ENCODE measurements at regions not wholly inside any gene's neighbourhood (a gene's known extent, or its start where the extent isn't known, plus 50 kb on each side); places are given as distances from the start of the nearest gene placed in this dataset.
"Not testable (repeated sequence)": the region's sequence is repeated elsewhere in the genome, so short reads cannot be mapped to it uniquely, and the experiment has no call there.

DNA sequence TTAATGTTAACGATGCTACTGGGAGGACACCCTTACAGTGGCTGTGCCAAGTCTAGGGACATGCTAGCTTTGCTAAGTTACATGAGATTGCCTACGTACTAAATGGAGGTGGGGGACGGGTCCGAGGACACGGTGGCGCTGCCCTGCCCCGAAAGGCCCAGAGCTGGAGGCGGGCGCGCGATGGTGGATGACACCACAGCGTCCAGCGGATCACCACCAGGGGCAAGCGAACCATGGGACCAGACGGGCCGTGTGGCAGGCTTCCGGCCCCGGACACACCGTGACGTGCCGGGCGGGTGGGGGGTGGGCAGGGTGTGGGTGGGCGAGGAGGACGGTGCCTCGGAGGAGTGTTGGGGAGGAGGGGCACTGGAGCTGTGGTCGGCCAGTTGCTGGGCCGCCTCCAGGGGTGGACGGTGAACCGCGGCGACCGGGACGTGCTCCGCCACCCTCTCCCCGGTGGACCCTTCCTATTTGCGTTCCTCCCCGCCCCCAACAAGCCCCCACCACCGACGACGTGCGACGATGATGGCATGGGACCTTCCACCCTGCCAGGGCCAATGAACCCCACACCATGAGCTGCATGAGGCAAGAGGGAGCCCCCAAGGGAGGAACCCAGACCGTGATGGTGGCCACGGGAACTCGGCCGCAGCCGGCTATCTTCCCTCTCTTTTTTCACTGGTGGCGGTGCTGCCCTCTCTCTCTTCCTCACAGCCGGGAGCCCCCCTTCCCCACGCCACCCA lies 773.3 kb upstream of the DEFB115 start:
- peak; percentile 1 for DNase-seq (ENCODE audit: low spot score)

DNA sequence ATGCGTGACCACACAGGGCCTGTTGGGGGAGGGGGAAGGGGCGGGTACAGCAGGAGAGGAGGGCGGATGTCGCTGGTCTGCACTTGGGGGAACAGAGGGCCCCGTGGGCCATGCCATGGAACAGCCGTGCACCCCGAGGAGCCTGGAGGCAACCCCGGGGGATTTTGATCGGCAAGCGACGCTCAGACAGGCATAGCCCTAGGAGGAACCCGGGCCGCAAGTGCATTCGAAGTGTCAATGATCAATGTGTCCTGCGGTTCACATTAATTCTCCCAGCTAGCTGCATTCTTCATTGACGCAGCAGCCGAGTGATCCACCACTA lies 772.8 kb upstream of the DEFB115 start:
- DNase-seq (ENCODE audit: low spot score), result peak; percentile 2

DNA sequence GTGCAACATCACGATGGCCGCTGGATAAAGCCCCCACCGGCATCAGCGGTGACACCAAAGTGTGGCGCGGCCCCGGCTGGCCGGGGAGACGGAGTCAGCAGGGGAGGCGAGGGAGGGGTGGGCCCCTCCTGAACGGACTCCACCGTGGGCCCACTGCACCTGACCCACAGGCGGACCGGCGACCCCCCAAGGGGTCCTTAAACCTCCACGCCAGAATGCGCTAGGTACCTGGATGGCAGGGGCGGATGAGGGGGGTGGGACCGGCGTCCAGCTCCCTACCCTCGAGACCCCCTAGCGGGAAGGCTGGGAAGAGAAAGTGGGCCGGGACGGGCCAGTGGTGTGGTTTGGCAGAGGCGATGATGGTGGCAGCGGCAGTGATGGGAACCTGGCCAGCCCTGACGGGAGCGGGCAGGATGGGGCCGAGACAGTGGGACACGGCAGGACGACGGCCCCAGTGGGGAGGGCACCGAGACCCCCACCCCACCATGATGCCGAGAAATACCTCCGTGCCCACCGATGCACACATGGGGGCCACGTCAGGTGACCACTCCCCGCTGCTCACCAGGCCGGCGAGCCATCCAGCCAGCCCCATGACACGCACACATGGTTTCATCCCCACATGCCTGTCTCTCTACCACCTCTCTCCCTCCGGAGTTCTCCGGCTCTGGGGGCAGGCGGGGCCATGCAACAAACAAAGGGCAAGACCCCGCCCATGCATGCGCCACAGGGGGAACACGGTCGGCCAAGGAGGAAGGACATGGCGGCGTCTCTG lies 771.9 kb upstream of the DEFB115 start:
- peak; percentile 6 for DNase-seq (ENCODE audit: low spot score)

DNA sequence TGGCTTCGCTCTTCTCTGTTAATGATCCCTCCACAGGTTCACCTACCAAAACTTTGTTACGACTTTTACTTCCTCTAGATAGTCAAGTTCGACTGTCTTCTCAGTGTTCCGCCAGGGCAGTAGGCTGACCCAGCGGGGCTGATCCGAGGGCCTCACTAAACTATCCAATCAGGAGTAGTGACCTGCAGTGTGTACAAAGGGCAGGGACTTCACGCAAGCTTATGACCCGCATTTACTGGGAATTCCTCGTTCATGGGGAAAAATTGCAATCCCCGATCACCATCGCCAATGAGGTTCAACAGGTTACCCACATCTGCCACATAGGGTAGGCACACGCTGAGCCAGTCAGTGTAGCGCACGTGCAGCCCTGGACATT lies 771.4 kb upstream of the DEFB115 start:
- no peak for DNase-seq (ENCODE audit: low spot score)

DNA sequence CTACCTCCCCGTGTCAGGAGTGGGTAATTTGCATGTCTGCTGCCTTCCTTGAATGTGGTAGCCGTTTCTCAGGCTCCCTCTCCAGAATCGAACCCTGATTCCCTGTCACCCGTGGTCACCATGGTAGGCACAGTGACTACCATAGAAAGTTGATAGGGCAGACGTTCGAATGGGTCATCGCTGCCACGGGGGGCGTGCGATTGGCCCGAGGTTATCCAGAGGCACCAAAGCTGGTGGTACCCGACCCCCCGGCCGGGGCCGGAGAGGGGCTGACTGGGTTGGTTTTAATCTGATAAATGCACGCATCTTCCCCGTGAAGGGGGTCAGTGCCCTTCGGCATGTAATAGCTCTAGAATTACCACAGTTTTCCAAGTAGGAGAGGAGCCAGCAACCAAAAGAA lies 770.0 kb upstream of the DEFB115 start:
- not testable (repeated sequence) for DNase-seq (ENCODE audit: low spot score)

DNA sequence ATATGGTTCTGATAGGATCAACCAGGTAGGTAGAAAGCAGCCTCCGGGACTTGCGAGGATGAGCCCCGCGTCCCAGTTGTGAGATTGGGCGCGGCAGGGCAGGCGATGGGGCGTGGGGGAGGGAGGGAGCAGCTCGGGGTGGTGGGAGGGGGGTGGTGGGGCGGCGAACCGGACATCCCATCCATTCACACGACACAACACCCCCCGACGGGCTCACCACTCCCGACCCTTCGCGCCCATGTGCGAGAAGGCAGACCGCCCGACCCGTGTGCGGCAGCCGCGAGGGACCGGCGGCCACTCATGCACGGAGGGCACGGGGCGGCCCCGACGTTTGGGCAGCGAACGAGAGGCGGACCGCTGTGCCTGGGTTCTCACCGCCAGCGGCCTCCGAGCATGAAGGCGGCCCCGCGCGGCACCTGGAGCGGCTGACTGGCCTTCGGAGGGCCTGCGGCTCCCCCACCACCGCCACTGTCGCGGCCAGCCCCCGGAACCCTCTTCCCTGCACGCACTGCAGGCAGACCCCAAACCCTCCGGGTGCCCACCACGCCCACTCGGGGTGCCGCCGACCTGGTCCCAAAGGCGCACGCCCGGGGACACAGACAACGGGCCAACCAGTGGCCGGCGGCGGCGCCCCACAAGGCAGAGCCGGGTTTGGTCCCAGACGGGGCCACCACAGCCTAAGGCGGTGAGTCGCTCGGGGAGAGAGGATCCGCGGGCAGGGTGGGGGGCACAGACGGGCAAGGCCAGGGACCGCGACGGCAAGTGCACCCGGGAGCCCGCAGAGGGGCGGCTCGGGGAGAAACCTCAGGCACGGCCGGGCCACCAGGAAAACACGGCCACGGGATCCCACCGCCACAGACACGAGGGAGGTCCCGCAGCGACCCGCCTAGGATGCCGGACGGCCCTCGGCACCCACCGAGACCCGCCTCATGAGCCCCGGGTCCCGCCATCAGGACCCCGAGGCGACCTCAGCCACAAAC lies 769.2 kb upstream of the DEFB115 start:
- DNase-seq (ENCODE audit: low spot score), result no peak

DNA sequence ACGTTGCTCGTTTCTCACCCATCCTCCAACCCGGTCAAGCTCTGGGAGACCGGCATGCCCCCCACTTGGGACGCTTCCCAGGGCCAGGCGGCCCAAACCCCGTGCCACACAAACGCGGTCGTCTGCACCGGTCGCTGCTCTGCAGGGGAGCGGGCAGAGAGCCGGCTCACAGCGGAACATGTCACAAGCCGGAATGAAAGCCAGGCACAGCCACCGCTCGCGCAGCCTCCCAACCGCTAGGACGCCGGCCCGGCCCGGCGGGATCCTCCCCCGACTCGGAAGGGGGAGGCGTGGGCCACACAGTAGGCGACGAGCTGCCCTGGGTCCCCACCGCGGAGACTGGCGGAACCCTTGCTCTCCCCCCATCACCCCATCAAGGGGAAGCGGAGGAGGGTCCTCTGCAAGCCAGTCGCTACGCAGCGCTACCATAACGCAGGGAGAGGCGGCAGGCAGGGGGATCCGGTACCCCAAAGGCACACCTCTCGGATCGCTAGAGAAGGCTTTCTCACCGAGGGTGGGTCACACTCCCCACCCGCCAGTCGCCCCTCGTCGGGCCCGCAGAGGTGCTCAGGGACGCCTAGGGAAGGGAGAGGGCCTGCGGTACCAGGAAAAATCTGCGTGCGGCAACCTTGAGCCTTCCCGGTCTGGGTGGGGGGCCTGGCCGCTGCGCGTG lies 768.4 kb upstream of the DEFB115 start:
- no peak for DNase-seq (ENCODE audit: low spot score)

DNA sequence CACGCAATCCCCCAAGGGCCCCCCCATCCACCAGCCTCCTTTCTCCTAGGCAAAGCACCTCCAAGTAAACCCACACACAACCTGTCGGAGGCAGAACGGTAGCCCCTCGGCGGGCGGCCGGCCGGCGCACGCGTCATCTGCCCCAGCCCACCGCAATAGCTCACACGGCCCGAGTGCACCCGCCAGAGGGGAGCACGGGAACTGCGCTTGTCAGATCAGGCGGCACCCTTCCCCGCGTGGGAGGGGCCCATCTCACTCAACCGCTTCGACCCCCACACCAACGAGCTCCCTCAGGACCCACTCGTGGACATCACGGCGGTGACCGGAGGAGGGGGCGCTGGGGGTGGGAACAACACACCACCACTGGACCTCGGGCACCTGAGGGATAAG lies 767.9 kb upstream of the DEFB115 start:
- no peak for DNase-seq (ENCODE audit: low spot score)

DNA sequence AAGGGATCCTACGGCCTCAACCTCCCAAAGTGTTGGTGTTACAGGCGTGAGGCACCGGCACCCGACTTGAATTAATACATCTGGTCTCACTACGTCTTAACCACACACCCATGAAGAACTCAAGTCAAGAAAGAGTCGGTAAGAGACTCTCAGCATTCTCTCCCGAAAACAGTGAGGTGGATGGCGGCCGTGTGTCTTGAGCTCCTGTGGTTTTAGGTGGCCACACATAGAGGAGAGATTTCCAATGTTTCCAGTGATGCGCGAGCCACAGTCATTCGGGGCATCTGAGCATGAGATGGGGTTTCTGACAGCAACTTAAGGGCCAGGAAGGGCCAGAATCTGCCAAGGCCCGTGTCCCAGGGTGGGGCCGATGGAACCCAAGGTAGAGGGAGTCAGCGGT lies 766.4 kb upstream of the DEFB115 start:
- no peak for DNase-seq (ENCODE audit: low spot score)

DNA sequence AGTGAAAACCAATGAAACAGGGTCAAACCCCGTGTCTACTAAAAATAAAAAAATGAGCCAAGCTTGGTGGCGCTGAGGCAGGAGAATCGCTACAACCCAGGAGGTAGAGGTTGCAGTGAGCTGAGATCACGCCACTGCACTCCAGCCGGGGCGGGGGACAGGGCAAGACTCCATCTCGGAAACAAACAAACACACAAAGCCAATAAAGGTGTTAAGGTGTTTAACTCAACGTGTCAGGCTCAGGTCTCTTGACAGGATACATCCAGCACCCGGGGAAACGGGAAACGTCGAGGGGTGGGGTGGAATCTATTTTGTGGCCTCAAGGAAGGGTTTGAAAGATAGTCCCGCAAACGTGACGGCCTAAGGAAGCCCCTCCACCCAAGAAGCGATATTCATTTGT lies 760.8 kb upstream of the DEFB115 start:
- DNase-seq (ENCODE audit: low spot score), result not testable (repeated sequence)

DNA sequence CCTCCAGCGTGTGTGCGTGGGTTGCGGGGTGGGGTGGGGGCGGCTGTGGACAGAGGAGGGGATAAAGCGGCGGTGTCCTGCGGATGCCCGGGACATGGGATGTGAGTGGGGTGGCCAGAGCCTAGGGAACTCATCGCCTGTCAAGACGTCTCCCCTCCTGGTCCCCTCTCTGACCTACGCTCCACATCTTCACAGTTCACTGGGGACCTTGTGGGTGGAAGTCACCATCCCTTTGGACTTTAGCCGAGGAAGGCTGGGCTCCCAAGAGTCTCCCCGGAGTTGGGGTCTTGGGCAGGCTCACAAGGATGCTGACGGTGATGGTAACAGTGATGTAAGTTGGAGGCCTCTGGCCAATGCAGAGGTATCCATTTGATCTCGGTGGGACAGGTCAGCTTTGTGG lies 760.3 kb upstream of the DEFB115 start:
- DNase-seq (ENCODE audit: low spot score), result not testable (repeated sequence)

DNA sequence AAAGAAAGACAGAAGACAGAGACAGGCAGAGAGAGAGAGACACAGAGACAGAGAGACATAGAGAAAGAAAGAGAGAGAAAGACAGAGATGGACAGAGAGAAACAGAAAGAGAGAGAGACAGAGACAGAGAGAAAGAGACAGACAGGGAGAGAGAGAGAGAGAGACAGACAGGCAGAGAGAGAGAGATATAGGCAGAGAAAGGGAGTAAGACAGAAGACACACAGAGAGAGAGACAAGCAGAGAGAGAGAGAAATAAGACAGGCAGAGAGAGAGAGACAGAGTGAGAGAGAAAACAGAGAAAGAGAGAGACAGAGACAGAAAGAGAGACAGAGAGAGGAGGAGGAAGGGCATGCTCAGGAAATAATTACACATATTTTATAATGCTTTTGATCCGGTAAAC lies 758.3 kb upstream of the DEFB115 start:
- DNase-seq (ENCODE audit: low spot score), result no peak

DNA sequence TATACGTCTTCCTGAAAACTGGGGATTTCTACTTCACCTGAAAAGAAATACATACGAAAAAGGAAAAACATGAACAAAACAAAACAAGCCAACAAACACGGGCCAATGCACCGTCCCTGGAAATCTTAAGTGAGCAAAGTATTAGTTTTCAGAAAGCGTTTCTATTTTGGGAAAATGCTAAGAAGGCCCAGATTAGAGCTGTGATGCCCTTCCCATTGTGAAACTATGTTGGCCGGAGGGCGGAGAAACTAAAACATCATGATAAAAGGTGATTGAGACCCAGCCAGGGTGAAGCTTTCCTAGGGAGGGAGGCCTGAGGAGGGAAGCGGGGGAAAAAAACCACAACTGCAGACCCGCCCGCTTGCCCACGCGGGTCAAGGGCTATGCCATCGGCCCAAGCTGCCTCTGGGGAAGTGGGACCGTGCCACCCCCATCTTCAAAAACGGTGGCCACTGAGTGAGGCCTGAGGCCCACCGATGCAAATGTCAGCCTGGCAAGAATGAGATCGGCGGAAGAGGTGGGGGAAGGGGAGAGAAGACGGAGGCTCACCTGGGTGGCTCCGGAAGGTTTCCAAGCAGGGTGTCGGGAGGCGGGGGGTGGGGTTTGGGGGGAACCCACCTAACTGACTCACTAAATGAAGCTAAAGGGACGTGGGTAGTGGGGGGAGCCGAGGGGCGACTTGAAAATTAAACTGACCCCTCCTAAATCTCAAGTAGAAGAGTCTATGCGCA lies 757.6 kb upstream of the DEFB115 start:
- not testable (repeated sequence) for DNase-seq (ENCODE audit: low spot score)

DNA sequence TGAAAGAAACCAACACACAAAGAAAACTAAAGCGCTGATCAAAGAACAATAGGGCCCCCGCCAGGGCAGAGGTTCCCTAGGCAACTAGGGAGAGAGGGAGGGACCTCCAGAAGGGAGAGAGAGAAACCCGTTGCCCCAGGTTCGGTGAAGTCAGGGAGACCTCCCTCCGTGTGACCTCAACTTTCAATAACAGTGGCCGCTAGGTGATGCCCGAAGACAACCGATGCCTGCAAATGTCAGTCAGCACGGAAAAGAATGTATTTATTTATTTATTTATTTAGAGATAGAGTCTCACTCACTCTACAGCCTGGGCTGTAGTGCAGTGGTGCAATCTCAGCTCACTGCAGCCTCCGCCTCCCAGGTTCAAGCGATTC lies 757.0 kb upstream of the DEFB115 start:
- DNase-seq (ENCODE audit: low spot score), result not testable (repeated sequence)

DNA sequence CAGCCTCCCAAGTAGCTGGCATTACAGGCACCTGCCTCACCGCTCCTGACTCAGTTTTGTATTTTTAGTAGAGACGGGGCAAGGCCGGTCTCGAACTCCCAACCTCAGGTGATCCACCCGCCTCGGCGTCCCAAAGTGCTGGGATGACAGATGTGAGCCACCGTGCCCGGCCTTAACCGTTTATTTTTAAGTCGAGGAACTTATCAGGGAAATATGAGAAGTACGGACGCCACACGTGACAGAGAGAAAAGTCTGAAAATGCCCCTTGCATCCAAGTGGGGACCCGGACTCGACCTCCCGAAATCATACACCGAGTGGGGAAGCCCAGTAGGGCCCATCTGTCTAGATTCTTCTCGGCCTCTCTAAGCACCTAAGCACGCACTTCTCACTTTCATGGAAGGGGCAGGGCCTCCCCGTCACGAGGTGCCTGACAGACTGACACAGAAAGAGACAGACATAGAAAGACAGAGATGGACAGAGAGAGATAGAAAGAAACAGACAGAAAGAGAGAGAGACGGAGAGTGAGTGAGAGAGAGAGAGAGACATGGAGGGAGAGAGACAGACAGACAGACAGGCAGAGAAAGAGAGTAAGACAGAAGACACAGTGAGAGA lies 756.5 kb upstream of the DEFB115 start:
- no peak for DNase-seq (ENCODE audit: low spot score)

DNA sequence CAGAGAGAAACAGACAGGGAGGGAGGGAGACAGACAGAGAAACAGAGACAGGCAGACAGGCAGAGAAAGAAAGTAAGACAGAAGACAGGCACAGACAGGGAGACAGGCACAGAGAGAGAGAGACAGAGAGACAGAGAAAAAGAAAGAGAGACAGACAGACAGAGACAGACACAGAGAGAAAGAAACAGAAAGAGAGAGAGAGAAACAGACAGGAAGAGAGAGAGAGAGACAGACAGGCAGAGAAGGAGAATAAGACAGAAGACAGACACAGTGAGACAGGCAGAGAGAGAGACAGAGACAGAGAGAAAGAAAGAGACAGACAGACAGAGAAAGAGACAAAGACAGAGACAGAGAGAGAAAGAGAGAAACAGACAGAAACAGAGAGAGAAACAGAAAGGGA lies 754.8 kb upstream of the DEFB115 start:
- no peak for DNase-seq (ENCODE audit: low spot score)

DNA sequence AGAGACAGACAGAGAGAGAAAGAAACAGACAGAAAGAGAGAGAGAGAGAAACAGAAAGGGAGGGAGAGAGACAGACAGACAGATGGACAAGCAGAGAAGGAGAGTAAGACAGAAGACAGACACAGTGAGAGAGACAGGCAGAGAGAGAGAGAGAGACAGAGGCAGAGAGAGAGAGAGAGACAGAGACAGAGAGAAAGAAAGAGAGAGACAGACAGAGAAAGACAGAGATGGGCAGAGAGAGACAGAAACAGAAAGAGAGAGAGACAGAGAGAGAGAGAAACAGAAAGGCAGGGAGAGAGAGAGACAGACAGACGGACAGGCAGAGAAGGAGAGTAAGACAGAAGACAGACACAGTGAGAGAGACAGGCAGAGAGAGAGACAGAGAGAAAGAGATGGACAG lies 754.3 kb upstream of the DEFB115 start:
- not testable (repeated sequence) for DNase-seq (ENCODE audit: low spot score)

DNA sequence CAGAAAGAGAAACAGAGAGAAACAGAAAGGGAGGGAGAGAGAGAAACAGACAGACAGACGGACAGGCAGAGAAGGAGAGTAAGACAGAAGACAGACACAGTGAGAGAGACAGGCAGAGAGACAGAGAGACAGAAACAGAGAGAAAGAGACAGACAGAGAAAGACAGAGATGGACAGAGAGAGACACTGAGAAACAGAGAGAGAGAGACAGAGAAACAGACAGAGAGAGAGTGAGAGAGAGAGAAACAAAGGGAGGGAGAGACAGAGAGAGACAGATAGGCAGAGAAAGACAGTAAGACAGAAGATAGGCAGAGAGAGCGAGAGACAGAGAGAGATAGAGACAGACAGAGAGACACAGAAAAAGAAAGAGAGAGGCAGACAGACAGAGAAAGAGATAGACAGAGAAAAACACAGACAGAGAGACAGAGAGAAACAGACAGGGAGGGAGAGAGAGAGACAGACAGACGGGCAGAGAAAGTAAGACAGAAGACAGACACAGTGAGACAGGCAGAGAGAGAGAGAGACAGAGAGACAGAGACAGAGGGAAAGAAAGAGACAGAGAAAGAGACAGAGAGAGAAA lies 753.4 kb upstream of the DEFB115 start:
- DNase-seq (ENCODE audit: low spot score), result no peak

DNA sequence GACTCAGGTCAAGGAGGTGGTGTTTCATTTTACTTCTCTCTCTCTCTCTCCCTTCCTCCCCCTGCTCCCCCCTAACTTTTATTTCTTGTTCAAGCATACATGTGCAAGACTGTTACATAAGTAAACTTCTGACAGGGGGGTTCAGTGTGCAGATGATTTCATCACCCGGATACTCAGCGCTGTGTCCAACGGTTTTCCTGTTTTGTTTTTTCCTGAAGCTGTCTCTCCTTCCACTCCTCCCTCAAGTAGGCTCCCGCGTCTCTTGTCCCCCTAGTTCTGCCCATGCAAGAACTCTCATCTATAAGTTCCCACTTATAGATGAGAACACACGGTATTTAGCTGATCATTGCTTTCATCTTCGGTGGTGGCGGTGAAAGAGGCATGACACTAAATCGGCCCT lies 751.9 kb upstream of the DEFB115 start:
- no peak for DNase-seq (ENCODE audit: low spot score)

DNA sequence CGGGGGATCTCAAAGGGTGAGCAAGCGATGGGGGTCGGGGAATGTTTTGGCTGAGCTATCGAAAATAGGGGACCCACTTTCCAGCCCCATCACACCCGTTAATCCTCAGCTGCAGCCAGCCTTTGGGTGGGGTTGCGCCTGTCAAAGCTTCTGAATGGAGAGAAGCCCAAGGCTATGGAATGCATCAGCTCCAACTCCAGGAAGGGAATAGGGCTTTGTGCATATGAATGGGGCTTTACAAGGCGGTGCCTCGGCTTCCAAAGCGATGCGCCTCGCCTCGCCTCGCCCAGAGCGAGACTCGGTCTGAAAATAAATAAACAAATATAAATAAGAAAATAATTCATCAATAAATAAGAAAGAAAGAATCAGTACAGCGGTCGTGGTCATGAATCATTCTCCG lies 751.4 kb upstream of the DEFB115 start:
- no peak for DNase-seq (ENCODE audit: low spot score)

DNA sequence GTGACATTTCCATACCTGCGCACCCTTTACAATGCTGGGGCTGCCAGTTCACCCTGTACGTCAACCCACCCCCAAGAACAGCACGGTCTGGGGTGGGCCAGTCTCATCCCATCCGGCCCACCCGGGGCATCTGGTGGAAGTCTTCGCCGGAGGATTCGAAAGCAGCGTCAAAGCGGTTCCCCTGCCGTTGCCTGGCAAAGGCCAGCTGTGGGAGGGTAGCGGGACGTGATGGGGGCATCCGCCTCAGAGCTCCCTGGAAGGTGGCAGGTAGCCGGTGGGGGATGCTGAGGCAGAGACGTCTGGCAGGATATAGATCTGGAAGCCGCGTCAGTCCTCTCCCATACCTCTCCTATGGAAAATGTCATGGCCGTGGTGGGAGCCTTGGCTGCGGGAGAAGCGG lies 749.1 kb upstream of the DEFB115 start:
- not testable (repeated sequence) for DNase-seq (ENCODE audit: low spot score)

Data from AG20443 (cell line).